NCI-H446 (cell line): ENCODE measurements at regions not wholly inside any gene's neighbourhood (a gene's known extent, or its start where the extent isn't known, plus 50 kb on each side); places are given as distances from the start of the nearest gene placed in this dataset.
"Not testable (repeated sequence)": the region's sequence is repeated elsewhere in the genome, so short reads cannot be mapped to it uniquely, and the experiment has no call there.

Experiments used
- DNase-seq, 2 experiments: peaks; one replicate each; lab custom pipeline; 2025; lab: John Stamatoyannopoulos, UW

DNA sequence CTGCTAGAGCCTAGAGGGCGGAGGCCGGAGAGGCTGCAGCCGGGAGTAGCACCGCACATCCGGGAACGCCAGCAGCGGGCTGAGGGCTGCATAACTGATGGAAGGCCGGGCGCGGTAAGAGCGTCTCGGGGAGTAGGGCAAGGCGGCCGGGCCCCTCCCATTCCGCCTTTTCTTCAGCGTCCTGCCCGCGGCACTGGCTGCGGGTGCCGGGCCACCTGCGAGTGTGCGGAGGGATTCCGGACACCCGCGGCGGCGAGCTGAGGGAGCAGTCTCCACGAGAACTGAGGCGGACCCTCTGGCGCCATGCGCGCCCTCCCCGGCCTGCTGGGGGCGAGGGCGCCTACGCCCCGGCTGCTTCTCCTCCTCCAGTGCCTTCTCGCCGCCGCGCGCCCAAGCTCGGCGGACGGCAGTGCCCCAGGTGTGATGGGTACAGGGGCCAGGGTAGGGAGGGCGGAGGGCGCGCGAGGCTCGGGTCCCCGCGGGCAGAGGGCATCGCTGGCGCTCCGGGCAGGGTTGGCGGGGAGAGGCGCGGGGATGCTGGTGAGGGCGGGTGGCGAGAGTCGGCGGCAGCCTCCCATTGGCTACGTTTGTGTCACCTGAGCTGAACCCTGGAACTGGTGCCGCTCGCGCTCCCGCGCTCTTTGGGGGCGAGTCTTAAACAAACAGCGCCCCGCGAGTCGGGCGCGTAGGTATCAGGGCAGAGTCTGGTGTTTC is 334.4 kb downstream of the SRGAP2C start:
- DNase-seq = peak; percentile 34 to 77

GRCh38 chr1:121519756-121520286 is 335.0 kb downstream of the SRGAP2C start:
- not testable (repeated sequence) for DNase-seq

DNA sequence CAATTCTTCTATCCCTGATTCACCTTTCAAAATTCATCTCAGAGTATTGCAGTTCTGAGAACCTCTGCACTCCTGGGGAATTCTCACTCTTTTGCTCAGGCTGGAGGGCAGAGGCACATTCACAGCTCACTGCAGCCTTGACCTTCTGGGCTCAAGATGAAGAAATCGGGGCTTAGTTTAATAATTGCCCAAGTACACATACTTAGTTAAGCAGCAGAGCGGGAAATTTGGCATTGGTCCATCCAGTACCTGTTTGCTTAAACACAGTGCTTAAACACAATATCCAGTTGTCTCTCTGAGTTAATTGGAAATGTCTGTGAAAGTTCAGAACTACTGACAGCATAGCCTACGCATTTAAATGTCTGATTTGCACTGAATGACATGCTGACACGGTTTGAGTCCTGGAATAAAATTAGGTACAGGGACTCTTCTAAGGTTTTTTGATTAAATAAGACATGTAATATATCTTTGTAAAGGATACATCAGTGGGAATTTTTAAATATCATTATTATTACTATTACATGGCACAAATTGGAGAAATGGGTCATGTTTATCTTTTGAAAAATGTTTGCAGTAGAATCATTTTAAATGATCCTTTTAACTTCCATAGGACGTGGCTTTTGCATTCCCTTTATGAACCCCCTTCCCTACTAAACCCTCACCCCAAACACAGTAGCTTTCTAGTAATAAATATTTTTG is 337.4 kb downstream of the SRGAP2C start:
- DNase-seq = no peak

GRCh38 chr1:121523112-121523511 is 338.3 kb downstream of the SRGAP2C start:
- DNase-seq = not testable (repeated sequence)

GRCh38 chr1:121525355-121525754 is 340.6 kb downstream of the SRGAP2C start:
- no peak for DNase-seq

GRCh38 chr1:121528958-121529357 is 344.2 kb downstream of the SRGAP2C start:
- not testable (repeated sequence) for DNase-seq

DNA sequence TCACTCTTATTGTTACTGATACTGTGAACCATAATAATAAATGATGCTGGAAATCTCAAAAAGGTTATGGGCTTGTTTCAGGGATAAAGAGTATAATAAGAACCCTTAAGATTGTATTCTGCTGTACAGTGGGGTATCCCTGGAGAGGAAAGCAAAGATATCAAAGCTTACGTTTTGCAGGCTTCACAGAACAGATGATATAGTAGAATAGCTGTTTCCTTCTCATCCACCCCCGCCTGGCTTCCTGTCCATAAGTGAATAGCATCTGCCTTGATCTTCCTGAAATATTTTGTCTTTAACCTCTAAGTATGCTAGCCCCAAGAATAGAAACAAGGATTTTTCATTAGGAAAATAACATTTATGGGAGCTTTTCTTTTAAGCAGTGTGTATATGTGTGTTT is 345.3 kb downstream of the SRGAP2C start:
- not testable (repeated sequence) for DNase-seq

- DNase-seq = not testable (repeated sequence)
These were observed 347.0 kb downstream of the SRGAP2C start for GRCh38 chr1:121531747-121532146.

DNA sequence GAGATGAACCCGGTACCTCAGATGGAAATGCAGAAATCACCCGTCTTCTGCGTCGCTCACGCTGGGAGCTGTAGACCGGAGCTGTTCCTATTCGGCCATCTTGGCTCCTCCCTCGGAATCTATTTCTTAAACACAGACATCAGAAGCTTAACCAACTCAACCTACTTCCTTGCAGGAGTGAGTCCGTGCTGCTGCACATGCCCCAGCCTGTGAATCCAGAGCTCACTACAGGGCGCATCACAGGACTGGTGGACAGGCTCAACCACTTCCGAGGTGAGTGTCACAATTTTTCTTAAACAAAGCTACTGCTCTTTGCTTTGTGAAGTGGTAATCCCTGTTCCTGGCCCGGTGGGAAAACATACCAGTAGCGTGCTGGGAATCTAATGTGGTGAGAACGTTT is 353.4 kb downstream of the SRGAP2C start:
- DNase-seq = not testable (repeated sequence)

GRCh38 chr1:121538943-121539575 is 354.3 kb downstream of the SRGAP2C start:
- DNase-seq = peak in 1 of 2 experiments; percentile 27

- not testable (repeated sequence) for DNase-seq
These were observed 359.2 kb downstream of the SRGAP2C start for GRCh38 chr1:121543988-121544387.

DNA sequence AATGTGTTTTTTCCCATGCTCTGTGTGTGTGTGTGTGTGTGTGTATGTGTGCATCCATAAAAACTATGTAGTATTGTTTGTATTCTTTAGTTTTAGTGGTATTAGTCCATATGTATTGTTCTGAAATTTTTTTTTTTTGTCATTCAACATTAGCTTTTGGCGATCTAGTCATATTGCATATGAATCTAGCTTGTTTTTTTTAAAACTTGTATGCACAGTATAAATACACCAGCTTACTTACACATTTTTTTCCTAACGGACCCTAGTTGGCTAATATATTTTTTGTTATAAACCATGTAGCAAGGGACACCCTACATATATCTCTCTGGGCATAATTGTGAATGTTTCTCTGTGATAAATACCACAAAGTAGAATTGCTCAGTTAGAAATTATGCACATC is 359.7 kb downstream of the SRGAP2C start:
- no peak for DNase-seq

- not testable (repeated sequence) for DNase-seq
These were observed 361.1 kb downstream of the SRGAP2C start for GRCh38 chr1:121545899-121546298.

GRCh38 chr1:121546830-121547591 is 362.2 kb downstream of the SRGAP2C start:
- DNase-seq = no peak

DNA sequence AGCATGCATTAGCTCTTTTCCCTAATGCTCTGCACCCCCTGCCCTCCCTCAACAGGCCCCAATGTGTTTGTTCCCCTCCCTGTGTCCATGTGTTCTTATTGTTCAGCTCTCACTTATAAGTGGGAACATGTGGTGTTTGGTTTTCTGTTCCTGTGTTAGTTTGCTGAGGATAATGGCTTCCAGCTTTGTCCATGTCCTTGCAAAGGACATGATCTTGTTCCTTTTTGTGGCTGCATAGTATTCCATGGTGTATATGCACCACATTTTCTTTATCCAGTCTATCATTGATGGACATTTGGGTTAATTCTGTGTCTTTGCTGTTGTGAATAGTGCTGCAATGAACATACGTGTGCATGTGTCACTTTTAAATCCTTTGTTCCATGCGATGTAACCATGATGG is 363.0 kb downstream of the SRGAP2C start:
- not testable (repeated sequence) for DNase-seq

DNA sequence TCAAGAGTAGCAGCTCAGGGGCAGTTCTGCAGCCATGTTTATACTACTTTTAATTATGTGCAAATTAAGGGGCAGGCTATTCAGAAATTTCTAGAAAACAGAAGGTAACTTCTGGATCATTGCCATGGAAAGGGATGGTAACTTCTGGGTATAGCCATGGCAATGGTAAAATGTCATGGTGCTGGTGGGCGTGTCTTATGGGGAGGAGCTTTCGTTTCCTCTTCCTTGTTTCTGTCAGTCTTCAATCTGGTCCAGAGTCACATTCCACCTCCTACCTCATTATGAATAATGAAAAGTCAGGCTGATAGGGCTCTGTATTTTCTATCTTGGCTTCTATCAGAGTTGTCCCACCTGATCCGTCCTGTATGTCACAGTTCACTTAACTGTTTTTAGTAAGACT is 366.0 kb downstream of the SRGAP2C start:
- not testable (repeated sequence) for DNase-seq

- DNase-seq = not testable (repeated sequence)
These were observed 366.7 kb downstream of the SRGAP2C start for GRCh38 chr1:121551491-121551890.

DNA sequence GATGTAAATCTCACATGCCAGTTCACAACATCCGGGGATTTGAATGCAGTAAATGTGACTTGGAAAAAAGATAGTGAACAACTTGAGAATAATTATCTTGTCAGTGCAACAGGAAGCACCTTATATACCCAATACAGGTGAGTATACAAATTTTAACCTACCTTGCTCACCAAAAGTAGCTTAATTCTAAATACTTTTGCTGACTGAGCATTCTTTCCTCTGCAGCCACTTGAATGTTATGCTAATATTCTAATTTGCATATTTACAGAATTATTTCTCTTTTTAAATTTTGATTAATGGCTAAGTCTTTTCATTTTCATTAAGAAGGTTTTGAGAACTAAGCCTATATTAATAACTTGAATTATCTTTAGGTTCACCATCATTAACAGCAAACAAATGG is 371.8 kb downstream of the SRGAP2C start:
- DNase-seq = not testable (repeated sequence)

- not testable (repeated sequence) for DNase-seq
These were observed 373.3 kb downstream of the SRGAP2C start for GRCh38 chr1:121558034-121558433.

GRCh38 chr1:121558514-121558913 is 373.7 kb downstream of the SRGAP2C start:
- no peak for DNase-seq

DNA sequence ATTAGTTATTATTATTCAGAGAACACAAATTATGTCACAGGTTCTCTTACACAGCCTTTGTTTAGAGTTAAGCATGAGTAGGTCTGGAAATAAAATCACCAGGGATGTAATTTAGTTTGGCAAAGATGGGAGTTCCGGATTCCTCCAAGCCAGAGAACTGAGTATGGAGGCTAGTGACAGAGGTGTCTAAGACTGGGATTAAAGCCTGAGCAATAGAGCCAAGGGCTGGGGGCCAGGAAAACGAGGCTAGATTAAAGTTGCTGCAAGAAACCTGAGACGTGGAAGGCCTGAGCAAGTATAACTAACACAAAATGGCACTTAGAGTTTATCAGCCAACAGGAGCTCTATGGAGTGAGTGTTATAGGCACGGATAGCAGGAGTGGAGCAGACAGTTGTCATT is 381.6 kb downstream of the SRGAP2C start:
- DNase-seq = no peak

DNA sequence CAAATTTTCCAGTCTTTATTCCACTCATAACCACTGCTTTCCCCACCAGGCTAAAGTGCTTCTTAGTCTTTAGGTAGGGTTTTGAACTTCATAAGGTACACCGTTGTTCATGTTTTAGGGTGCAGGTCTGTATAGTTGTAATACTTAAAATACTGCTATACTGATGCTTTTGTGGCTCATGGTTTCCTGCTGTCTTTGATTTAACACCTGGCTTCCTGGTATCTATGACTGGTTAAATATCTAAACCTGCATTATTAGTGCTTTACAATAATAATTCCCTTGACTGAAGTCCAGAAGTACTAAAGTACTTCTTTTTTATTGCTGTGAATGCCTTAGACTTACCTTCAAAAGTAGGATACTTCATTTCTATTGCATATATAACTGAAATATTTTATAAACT is 384.7 kb downstream of the SRGAP2C start:
- no peak for DNase-seq
